HG03342 (cell line): ENCODE measurements at regions not wholly inside any gene's neighbourhood (a gene's known extent, or its start where the extent isn't known, plus 50 kb on each side); places are given as distances from the start of the nearest gene placed in this dataset.

Experiments used
- ATAC-seq: cut with Tn5 transposase; IDR thresholded peaks from one replicate; pipeline ENCODE4 v1.9.1; 2021; ENCODE audit warnings: mild to moderate bottlenecking, moderate library complexity; ENCODE audit not compliant: unreplicated experiment

- ATAC-seq: no peak
Measured at GRCh38 chr5:88489364-88489763, 220.7 kb upstream of the TMEM161B start.

- no peak for ATAC-seq
Measured at GRCh38 chr5:88488561-88488960, 219.9 kb upstream of the TMEM161B start.

- ATAC-seq: no peak
Measured at GRCh38 chr5:88488130-88488529, 219.5 kb upstream of the TMEM161B start.

- no peak for ATAC-seq
Measured at GRCh38 chr5:88487066-88487465, 218.4 kb upstream of the TMEM161B start.

GRCh38 chr5:88486431-88486830, 217.8 kb upstream of the TMEM161B start:
- no peak for ATAC-seq

DNA sequence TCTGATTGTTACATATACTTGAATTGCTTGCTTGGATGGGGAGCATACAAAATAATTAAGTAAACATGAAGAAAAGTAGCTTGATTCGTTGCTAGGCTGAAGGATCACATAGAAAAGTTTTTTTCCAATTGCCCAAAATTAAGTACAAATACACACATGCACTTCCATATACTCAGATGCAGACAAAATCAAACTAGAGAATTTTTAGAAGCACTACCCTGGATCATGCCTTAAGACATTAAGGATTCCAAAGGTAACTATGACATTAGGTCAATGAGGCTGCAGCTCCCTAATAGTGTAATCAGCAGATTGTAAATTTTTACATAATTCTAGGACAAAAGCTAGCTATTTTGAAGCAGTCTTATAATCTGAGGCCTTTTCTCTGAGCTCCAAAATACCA, 216.9 kb upstream of the TMEM161B start:
- no peak for ATAC-seq

DNA sequence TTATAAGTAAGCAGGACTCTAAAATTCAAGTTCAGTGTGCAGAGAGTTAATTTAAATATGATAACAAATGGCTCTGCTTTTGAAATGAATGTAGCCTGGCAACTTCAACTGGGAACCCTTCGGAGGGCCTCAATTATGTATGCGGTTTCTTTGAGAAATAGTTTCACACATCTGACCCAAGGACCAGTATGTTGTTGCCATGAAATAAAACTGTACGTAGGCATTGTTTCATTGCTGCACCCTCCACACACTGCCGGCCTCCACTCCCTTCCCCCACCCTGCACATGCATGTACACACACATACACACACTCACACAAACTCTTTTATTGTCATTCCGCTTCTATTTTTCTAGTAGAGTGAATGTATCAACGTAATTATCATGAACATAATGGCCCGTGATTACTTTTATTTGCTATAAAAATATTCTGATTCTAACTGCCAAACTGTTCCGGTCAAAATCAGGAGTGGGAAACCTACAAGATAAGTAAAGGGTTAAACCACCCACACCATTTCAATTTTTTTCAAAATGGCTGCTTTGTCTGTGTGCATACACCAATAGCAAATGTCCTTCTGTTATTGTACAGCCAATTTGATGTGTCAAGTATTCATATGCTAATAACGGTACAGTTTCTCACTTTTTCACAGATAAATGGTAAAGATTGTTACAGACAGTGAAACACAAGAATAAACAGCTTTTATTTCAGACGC, 215.5 kb upstream of the TMEM161B start:
- no peak for ATAC-seq

DNA sequence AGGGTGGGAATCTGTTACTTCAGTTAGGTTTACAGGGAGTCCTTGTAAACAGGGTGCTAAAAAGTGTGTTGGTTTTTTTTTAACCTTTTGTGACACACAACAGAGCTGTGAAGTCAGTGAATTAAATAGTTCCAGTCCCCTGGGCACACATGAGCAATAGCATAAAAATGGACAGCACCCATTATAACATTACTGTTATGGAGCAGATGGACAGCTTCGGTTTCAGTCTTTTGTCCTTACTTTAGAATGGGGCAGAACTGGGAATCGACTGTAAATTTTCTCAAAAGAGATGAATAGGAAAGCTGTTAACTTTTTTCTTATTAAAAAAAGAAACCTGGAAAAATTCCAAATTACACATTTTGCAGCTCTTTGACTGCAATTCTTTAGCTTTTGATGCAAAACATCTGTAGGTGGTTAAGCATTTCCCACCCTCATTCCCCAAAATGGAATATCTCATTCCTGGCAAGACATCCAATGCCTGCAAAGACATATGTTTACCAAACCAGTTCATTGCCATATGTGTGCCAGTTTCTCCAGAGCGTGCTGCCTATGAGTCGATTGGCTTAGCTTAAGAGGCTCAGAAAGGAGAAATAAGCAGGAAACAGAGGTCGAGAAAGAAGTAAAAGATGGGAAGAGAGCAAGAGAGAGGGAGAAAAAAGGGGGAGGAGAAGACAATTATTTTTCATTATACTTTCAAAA, 212.3 kb upstream of the TMEM161B start:
- ATAC-seq: no peak

- ATAC-seq: no peak
Measured at GRCh38 chr5:88480245-88480644, 211.6 kb upstream of the TMEM161B start.

GRCh38 chr5:88474574-88474973, 205.9 kb upstream of the TMEM161B start:
- no peak for ATAC-seq

- no peak for ATAC-seq
Measured at GRCh38 chr5:88470745-88471144, 202.1 kb upstream of the TMEM161B start.

DNA sequence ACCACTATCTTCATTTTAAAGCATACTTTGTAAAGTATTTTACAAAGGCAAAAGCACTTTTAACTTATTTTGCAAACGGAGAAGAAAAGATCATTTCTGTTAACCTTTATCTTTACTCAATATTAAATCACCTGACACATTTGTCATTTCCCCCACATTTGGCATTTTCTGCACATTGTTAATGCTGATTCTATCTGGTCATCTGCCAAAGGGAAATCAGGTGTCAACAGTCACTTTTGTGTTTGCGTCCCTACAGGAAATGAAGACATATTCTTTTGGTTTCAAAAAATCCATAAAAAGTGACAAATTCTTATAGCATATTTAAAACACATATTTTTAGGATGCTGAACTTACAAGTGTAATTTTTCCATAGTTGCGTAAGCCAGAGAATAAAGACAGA, 191.3 kb upstream of the TMEM161B start:
- ATAC-seq: no peak

GRCh38 chr5:88452820-88453219, 184.2 kb upstream of the TMEM161B start:
- no peak for ATAC-seq

- ATAC-seq: no peak
Measured at GRCh38 chr5:88450239-88450638, 181.6 kb upstream of the TMEM161B start.

DNA sequence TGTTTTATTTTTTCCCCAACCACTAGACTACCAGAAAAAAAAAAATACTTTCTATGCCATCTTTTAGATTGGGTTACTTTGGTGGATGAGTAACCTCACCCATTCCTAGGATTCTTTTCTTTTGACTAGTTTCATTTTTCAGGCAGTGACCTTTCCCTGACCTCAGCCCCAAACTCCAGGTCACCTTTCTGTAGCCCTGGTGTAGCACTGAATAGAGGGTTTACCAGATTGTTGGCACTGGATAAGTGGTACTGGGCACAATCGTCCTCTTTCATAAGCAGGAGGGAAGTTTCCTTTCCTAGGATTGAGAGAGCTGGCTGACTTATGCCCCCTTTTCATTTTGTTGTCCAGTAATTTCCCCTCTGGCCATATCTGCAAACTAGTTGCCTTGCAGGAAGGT, 169.4 kb upstream of the TMEM161B start:
- no peak for ATAC-seq

GRCh38 chr5:88436290-88436689, 167.6 kb upstream of the TMEM161B start:
- ATAC-seq: no peak

DNA sequence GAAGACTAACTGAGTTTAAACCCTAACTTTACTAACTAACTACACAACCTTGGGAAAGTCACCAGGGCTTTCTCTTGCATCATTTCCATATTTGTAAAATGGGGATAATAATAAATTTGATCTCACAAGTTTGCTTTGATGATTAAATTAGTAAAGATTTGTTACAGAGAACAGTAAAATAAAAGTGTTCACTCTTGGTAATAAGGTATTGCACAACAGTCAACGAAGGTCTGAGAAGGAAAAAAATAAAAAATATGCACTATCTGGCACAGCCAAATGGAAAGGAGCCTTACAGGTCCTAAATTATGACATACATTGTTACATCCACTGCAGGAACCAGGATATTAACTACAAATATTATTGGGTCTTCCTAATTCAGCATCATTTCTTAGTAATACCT, 160.0 kb upstream of the TMEM161B start:
- ATAC-seq: no peak

- ATAC-seq: no peak
Measured at GRCh38 chr5:88426441-88426840, 157.8 kb upstream of the TMEM161B start.

DNA sequence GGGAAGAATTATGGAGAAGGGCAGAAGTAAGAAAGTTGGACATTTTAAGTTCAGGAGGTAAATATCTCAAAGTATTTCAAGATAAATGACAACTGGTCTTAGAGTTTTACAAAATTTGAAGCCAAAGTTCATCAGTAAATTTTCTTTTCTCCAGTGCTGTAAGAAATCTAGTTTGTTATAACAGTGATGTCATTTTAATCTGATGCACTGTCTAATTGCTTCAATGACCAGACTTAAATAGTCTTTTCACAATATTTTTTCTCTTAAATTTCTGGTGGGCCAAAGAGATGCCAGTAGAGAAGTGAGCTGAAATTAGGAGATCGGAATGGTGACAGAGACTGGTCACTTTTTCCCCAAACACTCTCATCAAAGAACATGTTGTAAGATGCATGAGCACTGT, 156.5 kb upstream of the TMEM161B start:
- no peak for ATAC-seq

DNA sequence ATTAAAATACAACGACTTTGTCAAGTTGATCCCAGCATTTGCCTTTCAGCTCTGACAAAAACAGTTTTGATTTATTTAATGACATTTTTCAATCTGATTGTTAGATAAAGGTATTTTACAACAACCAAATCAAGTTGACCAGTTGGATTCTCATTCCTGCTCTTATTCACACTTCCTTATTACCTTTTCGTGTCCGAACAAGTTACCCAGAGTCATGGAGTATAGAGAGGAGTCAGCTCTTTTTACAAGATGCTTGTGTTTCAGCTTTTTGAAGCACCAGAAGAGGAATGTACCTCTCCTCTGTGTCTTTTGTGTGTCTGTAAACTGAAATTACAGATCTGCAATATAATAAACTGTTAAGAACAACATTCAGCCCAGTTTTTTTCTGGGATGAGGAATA, 151.3 kb upstream of the TMEM161B start:
- ATAC-seq: no peak

DNA sequence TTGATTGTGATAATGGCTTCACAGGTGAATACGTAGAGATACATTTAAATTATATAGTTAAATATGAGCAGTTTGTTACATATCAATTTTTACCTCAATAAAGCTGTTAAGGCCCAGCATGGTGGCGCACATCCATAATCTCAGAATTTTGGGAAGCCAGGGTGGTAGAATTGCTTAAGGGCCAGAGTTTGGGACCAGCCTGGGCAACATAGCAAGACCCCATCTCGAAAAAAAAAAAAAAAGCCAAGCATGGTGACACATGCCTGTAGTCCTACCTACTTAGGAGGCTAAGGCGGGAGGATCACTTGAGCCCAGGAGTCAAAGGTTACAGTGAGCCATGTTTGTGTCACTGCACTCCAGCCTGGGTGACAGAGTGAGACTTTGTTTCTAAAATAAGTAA, 138.7 kb upstream of the TMEM161B start:
- no peak for ATAC-seq

DNA sequence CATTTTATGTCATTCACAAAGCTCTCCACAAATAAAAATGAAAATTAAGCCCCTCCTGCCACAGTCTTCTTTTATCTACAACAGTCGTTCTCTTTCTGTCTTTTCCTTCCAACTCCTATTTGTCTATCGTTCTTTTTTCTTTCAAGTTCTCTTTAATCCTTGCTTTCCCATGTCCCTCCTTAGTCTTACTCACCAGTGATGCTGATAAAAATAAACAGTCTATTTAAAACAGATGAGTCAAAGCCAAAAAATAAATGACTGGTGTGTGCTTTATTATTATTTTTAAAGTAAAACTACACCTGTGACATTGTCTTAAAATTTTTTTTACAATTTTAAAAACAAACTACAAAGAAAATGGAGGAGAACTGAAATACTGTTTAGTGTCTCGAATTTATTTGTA, 137.1 kb upstream of the TMEM161B start:
- no peak for ATAC-seq

GRCh38 chr5:88404405-88404804, 135.8 kb upstream of the TMEM161B start:
- ATAC-seq: no peak
